Small intestine (tissue), 7 donors: ENCODE measurements at regions not wholly inside any gene's neighbourhood (a gene's known extent, or its start where the extent isn't known, plus 50 kb on each side); places are given as distances from the start of the nearest gene placed in this dataset.

Source experiments
- DNase-seq, 2 donors: peaks; one replicate each; pipeline versions ENCODE4 v3.0.0 to v3.0.0-alpha.2; 2013
- FAIRE-seq: peaks from 2 replicates; lab custom pipeline; 2012; peaks lifted over from hg19 to GRCh38; lab: Jason Lieb, UNC
- H3K27ac ChIP-seq, 3 donors: one replicate each; pipeline ENCODE4 v1.5.1; 2013; ENCODE audit warnings: low read length in 2 of 3, mild to moderate bottlenecking in 2 of 3, control low read depth in 1 of 3, inconsistent platforms in 1 of 3, low read depth in 1 of 3, moderate library complexity in 1 of 3
- H3K27me3 ChIP-seq, 3 donors: one replicate each; pipeline ENCODE4 v1.6.1; 2013; ENCODE audit warnings: low read length in 3 of 3, inconsistent platforms in 1 of 3; ENCODE audit not compliant: control insufficient read depth in 3 of 3, insufficient read depth in 3 of 3
- H3K36me3 ChIP-seq, 3 donors: one replicate each; pipeline ENCODE4 v1.6.1; 2013; ENCODE audit warnings: low read length in 3 of 3, inconsistent platforms in 1 of 3, low read depth in 1 of 3, mild to moderate bottlenecking in 1 of 3, moderate library complexity in 1 of 3; ENCODE audit not compliant: control insufficient read depth in 3 of 3, insufficient read depth in 2 of 3
- H3K4me1 ChIP-seq, 3 donors: one replicate each; pipeline ENCODE4 v1.6.1; 2013; ENCODE audit warnings: low read length in 2 of 3, inconsistent platforms in 1 of 3, low read depth in 1 of 3, mild to moderate bottlenecking in 1 of 3, moderate library complexity in 1 of 3; ENCODE audit not compliant: control insufficient read depth in 3 of 3, insufficient read depth in 2 of 3
- H3K4me3 ChIP-seq, 3 donors: one replicate each; pipeline ENCODE4 v1.5.1; 2013; ENCODE audit warnings: low read length in 3 of 3, control low read depth in 1 of 3, inconsistent platforms in 1 of 3, low read depth in 1 of 3, mild to moderate bottlenecking in 1 of 3, moderate library complexity in 1 of 3
- H3K9me3 ChIP-seq, 2 donors: one replicate each; pipeline ENCODE4 v1.6.1; 2013; ENCODE audit warnings: low read depth in 1 of 2, low read length in 1 of 2; ENCODE audit not compliant: control insufficient read depth in 2 of 2, insufficient read depth in 1 of 2
- WGBS, 3 donors: extraction: QIAGEN DNeasy Blood & Tissue Kit; methylation state at CpG; one replicate each; pipeline ENCODE4 v1.1.7; 2013; 5-methylcytosine and 5-hydroxymethylcytosine counted together
- donor health status: healthy with polysubstance abuse.
- donor health status: control.
- donor health status: control.
- donor health status: Bipolar disorder and iron deficiency.
- donor health status: healthy.

GRCh38 chr1:82830690-82831380 is 1030.1 kb downstream of the ADGRL2 start:
- no peak for FAIRE-seq
- 43 to 61% (median 52%) methylated on average over 6 of the region's 6 CpGs for whole genome bisulfite sequencing, 3 donors
- Histone ChIP-seq H3K4me1 (no peaks in the 10 kb centered on the region), H3K27ac (no peak overlapping the region), H3K4me3 (no peak overlapping the region), H3K27me3 (no peaks in the 10 kb centered on the region), H3K36me3 (no peaks in the 10 kb centered on the region), H3K9me3 (no peaks in the 10 kb centered on the region)
- no peak for DNase-seq

GRCh38 chr1:82829527-82829926 is 1028.8 kb downstream of the ADGRL2 start:
- FAIRE-seq, result no peak
- H3K27me3 ChIP-seq, result no peaks in the 10 kb centered on the region
- DNase-seq, result no peak
- H3K36me3 ChIP-seq, result no peaks in the 10 kb centered on the region
- no peaks in the 10 kb centered on the region for H3K4me1 ChIP-seq
- H3K4me3 ChIP-seq, result no peak overlapping the region
- no peak overlapping the region for H3K27ac ChIP-seq
- WGBS, 3 donors, result 52 to 84% (median 71%) methylated on average over 1 of the region's 1 CpG
- H3K9me3 ChIP-seq, result no peaks in the 10 kb centered on the region

- no peaks in the 10 kb centered on the region for H3K4me1 ChIP-seq
- no peak overlapping the region for H3K4me3 ChIP-seq
- FAIRE-seq, result no peak
- no peak for DNase-seq
- no peaks in the 10 kb centered on the region for H3K27me3 ChIP-seq
- no peak overlapping the region for H3K27ac ChIP-seq
- H3K9me3 ChIP-seq, result no peaks in the 10 kb centered on the region
- WGBS, 3 donors, result 62 to 78% (median 77%) methylated on average over 3 of the region's 3 CpGs
- no peaks in the 10 kb centered on the region for H3K36me3 ChIP-seq
These were observed 1023.1 kb downstream of the ADGRL2 start for GRCh38 chr1:82823876-82824275.

- Histone ChIP-seq H3K27me3 (no peaks in the 10 kb centered on the region), H3K27ac (no peak overlapping the region), H3K4me1 (no peaks in the 10 kb centered on the region), H3K4me3 (no peak overlapping the region), H3K36me3 (no peaks in the 10 kb centered on the region), H3K9me3 (no peaks in the 10 kb centered on the region)
- DNase-seq (no peak), FAIRE-seq (no peak)
- WGBS, 3 donors, result 44 to 71% (median 60%) methylated on average over 3 of the region's 3 CpGs
These were observed 1020.1 kb downstream of the ADGRL2 start for GRCh38 chr1:82820816-82821215.

GRCh38 chr1:82819234-82819633 is 1018.5 kb downstream of the ADGRL2 start:
- no peaks in the 10 kb centered on the region for H3K9me3 ChIP-seq
- H3K27me3 ChIP-seq, result no peaks in the 10 kb centered on the region
- WGBS, 3 donors, result 22 to 70% (median 36%) methylated on average over 1 of the region's 1 CpG
- no peak overlapping the region for H3K4me3 ChIP-seq
- H3K36me3 ChIP-seq, result no peaks in the 10 kb centered on the region
- FAIRE-seq (no peak), DNase-seq (no peak)
- H3K4me1 ChIP-seq, result no peaks in the 10 kb centered on the region
- H3K27ac ChIP-seq, result no peak overlapping the region

GRCh38 chr1:82818586-82818985 is 1017.9 kb downstream of the ADGRL2 start:
- WGBS, 3 donors, result 81 to 94% (median 82%) methylated on average over 1 of the region's 1 CpG
- no peaks in the 10 kb centered on the region for H3K27me3 ChIP-seq
- H3K4me3 ChIP-seq, result no peak overlapping the region
- no peak for FAIRE-seq
- no peaks in the 10 kb centered on the region for H3K36me3 ChIP-seq
- no peak overlapping the region for H3K27ac ChIP-seq
- no peaks in the 10 kb centered on the region for H3K4me1 ChIP-seq
- DNase-seq, result no peak
- no peaks in the 10 kb centered on the region for H3K9me3 ChIP-seq

- no peaks in the 10 kb centered on the region for H3K4me1 ChIP-seq
- no peak overlapping the region for H3K27ac ChIP-seq
- no peak overlapping the region for H3K4me3 ChIP-seq
- H3K36me3 ChIP-seq, result no peaks in the 10 kb centered on the region
- no peaks in the 10 kb centered on the region for H3K27me3 ChIP-seq
- DNase-seq, result no peak
- FAIRE-seq, result no peak
- H3K9me3 ChIP-seq, result no peaks in the 10 kb centered on the region
These were observed 1012.7 kb downstream of the ADGRL2 start for GRCh38 chr1:82813386-82813785.

- FAIRE-seq, result no peak
- H3K9me3 ChIP-seq, result no peaks in the 10 kb centered on the region
- no peak overlapping the region for H3K27ac ChIP-seq
- H3K4me1 ChIP-seq, result no peaks in the 10 kb centered on the region
- no peaks in the 10 kb centered on the region for H3K27me3 ChIP-seq
- DNase-seq, result no peak
- WGBS, 3 donors, result 63 to 70% (median 67%) methylated on average over 3 of the region's 3 CpGs
- H3K36me3 ChIP-seq, result no peaks in the 10 kb centered on the region
- no peak overlapping the region for H3K4me3 ChIP-seq
These were observed 1009.9 kb downstream of the ADGRL2 start for GRCh38 chr1:82810601-82811000.

- Histone ChIP-seq H3K4me3 (no peak overlapping the region), H3K9me3 (no peaks in the 10 kb centered on the region), H3K4me1 (no peaks in the 10 kb centered on the region), H3K36me3 (no peaks in the 10 kb centered on the region), H3K27ac (no peak overlapping the region), H3K27me3 (no peaks in the 10 kb centered on the region)
- WGBS, 3 donors, result 58 to 75% (median 74%) methylated on average over 3 of the region's 3 CpGs
- FAIRE-seq (no peak), DNase-seq (no peak)
These were observed 1006.8 kb downstream of the ADGRL2 start for GRCh38 chr1:82807563-82807962.
